BE2C (cell line): ENCODE measurements at regions not wholly inside any gene's neighbourhood (a gene's known extent, or its start where the extent isn't known, plus 50 kb on each side); places are given as distances from the start of the nearest gene placed in this dataset.

Experiments
- DNase-seq: peaks from one replicate; pipeline ENCODE4 v3.0.0-alpha.2; 2020
- H3K27me3 ChIP-seq: fragments of 250-450 bp; sonication (Bioruptor Pico); 2 replicates; pipeline ENCODE4 v1.5.1; 2020; ENCODE audit warnings: mild to moderate bottlenecking
- H3K36me3 ChIP-seq: fragments of 250-450 bp; sonication (Bioruptor Pico); 2 replicates; pipeline ENCODE4 v1.5.1; 2020; ENCODE audit warnings: mild to moderate bottlenecking
- H3K4me1 ChIP-seq: fragments of 250-450 bp; sonication (Bioruptor Pico); 2 replicates; pipeline ENCODE4 v1.5.1; 2020
- H3K4me3 ChIP-seq: 2 replicates; pipeline ENCODE4 v1.5.1; 2011; ENCODE audit warnings: low read depth, low read length
- H3K9me3 ChIP-seq: fragments of 250-450 bp; sonication (Bioruptor Pico); 2 replicates; pipeline ENCODE4 v1.5.1; 2020
- CTCF ChIP-seq: IDR thresholded peaks from 2 replicates; pipeline ENCODE4 v1.5.1; 2012; ENCODE audit warnings: mild to moderate bottlenecking, low read depth, low read length

GRCh38 chr14:104475256-104475655 is 104.3 kb upstream of the C14orf180 start:
- H3K36me3 ChIP-seq = no peaks in the 10 kb centered on the region
- H3K9me3 ChIP-seq = no peaks in the 10 kb centered on the region
- no peak for TF ChIP-seq CTCF
- H3K4me3 ChIP-seq = no peak overlapping the region
- no peaks in the 10 kb centered on the region for H3K27me3 ChIP-seq
- DNase-seq = no peak
- peaks cover 8% of the 10 kb centered on the region for H3K4me1 ChIP-seq

DNA sequence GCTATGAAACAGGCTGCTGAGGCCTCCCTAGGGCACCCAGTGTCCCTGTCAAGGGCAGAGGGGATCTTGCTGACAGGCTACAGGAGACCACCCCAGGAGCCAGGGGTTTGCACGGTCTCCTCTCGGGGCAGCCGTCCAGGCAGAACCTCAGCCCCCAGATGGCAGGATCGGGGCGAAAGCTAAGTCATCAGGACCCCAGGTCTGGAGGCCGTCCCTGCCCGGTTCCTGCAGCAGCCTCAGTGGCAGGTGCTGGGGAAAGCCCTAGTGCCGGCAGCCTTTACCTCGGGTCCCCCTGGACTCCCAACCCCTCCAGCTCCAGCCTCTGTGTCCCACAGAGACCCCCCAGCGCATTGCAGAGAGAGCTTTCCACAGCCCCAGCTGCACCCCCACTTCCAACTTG is 103.8 kb upstream of the C14orf180 start:
- peaks cover 8% of the 10 kb centered on the region for H3K4me1 ChIP-seq
- no peaks in the 10 kb centered on the region; the same call in 1 of the 2 replicates for H3K9me3 ChIP-seq
- DNase-seq = no peak
- no peaks in the 10 kb centered on the region for H3K36me3 ChIP-seq
- H3K27me3 ChIP-seq = no peaks in the 10 kb centered on the region
- no peak for TF ChIP-seq CTCF
- no peak overlapping the region for H3K4me3 ChIP-seq

DNA sequence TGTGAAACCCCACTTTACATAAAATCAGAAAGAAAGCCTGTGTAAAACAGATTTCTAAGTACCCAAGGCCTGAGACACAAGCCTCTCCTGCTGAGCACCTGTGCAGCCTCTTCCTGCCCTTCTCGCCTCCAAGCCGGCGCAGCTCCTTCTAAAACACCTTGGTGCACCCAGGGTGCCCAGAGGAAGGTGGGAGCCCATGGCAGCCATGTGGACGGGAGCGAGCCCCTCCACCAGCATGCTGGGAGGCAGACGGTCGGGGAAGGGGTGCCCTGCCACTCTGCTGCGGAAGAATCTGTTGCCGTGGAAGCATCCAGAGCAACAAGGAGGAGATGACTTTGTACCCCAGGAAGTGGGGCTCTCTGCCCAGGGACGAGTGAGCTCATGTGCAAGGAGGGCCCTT is 103.1 kb upstream of the C14orf180 start:
- Histone ChIP-seq H3K9me3 (no peaks in the 10 kb centered on the region; the same call in 1 of the 2 replicates), H3K36me3 (no peaks in the 10 kb centered on the region), H3K27me3 (no peaks in the 10 kb centered on the region), H3K4me3 (no peak overlapping the region), H3K4me1 (peaks cover 8% of the 10 kb centered on the region)
- DNase-seq = no peak
- TF ChIP-seq CTCF = no peak

DNA sequence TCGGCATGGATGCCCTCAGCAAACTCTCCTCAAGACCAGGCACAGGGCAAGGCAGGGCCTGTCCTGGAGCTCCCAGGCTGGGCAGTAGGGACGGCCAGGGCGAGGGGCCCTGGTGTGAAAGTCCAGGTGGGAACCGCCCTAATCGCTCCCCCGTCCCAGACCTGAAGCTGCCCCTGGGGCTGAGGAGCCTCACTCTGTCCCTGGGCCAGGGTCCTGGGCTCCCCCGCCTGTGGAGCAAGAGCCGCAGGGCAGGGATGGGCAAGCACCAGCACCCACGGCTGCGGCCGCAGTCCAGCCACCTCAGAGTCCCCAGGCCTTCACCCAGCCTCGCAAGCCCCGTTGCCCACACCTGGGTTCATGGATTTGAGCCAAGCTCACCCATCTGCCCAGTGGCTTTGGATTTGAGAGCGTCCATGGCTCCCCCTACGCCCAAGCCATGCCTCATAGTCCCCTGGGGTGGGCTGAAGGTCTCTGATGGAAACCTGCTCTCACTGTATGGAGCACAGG is 102.4 kb upstream of the C14orf180 start:
- TF ChIP-seq CTCF = no peak
- H3K36me3 ChIP-seq = no peaks in the 10 kb centered on the region
- H3K27me3 ChIP-seq = no peaks in the 10 kb centered on the region
- H3K4me3 ChIP-seq = no peak overlapping the region
- H3K9me3 ChIP-seq = no peaks in the 10 kb centered on the region; the same call in 1 of the 2 replicates
- H3K4me1 ChIP-seq = peaks cover 8% of the 10 kb centered on the region
- no peak for DNase-seq

GRCh38 chr14:104477666-104478380 is 101.7 kb upstream of the C14orf180 start:
- DNase-seq = no peak
- H3K36me3 ChIP-seq = no peaks in the 10 kb centered on the region
- no peak for TF ChIP-seq CTCF
- H3K4me1 ChIP-seq = peaks cover 8% of the 10 kb centered on the region
- H3K9me3 ChIP-seq = no peaks in the 10 kb centered on the region; the same call in 1 of the 2 replicates
- H3K4me3 ChIP-seq = no peak overlapping the region
- H3K27me3 ChIP-seq = no peaks in the 10 kb centered on the region

- peaks cover 8% of the 10 kb centered on the region for H3K4me1 ChIP-seq
- no peaks in the 10 kb centered on the region for H3K27me3 ChIP-seq
- no peaks in the 10 kb centered on the region for H3K36me3 ChIP-seq
- no peak for TF ChIP-seq CTCF
- H3K9me3 ChIP-seq = no peaks in the 10 kb centered on the region; the same call in 1 of the 2 replicates
- H3K4me3 ChIP-seq = no peak overlapping the region
- DNase-seq = no peak
Measured at GRCh38 chr14:104478656-104479055, 100.9 kb upstream of the C14orf180 start.
